DMS79 treated with DMSO at 0.1 percent for 48 hours (cell line): ENCODE measurements at regions not wholly inside any gene's neighbourhood (a gene's known extent, or its start where the extent isn't known, plus 50 kb on each side); places are given as distances from the start of the nearest gene placed in this dataset.
"Not testable (repeated sequence)": the region's sequence is repeated elsewhere in the genome, so short reads cannot be mapped to it uniquely, and the experiment has no call there.

Experiments
- DNase-seq: peaks from one replicate; lab custom pipeline; 2025; lab: John Stamatoyannopoulos, UW

- DNase-seq, result no peak
Observed at GRCh38 chr11:42840860-42841259, 470.9 kb upstream of the API5 start.

DNA sequence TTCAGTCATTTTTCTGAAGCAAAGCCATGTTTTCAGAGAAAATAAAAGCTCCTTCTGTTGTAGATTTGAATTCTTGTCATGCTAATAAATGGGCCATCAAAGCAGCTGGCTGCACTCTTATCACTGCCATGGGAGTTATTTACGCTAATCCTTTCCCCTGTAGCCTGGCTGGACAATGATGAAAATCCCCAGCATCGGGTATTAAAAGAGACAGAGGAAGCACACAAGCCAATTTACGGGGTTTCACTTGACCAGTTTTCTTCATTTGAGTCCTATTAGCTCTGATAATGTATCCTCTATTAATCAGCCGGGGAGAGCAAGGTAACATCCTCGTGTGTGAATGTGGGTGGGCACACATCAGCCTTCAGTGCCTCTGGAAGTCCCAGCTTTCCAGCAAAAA, 470.2 kb upstream of the API5 start:
- no peak for DNase-seq

DNA sequence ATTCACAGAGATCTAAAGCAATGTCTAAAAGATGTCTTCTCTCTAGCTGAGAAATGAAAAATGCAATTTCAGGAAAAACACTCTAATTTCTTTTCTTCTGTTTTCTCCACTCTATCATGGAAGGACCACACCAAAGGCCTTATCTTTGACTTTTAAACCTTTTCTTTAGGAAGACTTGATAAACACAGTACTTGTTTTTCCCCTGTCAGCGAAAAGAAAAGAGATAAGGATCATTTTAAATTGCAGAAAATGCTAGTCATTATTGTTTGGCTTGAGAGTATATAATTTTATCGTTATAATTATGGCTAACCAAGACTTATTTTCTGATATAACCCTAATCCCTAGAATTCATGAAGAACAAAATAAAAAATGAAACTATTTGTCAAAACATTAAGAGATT, 462.4 kb upstream of the API5 start:
- no peak for DNase-seq

DNA sequence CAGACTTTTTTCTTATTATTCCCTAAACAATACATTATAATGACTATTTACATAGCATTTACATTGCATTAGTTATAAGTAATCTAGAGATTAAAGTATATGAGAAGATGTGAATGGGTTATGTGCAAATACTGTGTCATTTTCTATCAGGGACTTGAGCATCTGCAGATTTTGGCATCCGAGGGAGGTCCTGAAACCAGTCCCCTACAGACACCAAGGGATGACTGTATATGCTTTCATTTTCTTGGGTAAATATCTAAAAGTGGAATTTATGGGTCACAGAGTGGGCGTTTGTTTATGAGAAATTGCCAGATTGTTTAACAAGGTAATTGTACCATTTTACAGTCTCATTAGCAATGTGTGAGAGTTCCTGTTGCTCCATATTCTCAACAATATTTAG, 454.5 kb upstream of the API5 start:
- DNase-seq, result no peak

- DNase-seq, result no peak
Observed at GRCh38 chr11:42870480-42870879, 441.3 kb upstream of the API5 start.

DNA sequence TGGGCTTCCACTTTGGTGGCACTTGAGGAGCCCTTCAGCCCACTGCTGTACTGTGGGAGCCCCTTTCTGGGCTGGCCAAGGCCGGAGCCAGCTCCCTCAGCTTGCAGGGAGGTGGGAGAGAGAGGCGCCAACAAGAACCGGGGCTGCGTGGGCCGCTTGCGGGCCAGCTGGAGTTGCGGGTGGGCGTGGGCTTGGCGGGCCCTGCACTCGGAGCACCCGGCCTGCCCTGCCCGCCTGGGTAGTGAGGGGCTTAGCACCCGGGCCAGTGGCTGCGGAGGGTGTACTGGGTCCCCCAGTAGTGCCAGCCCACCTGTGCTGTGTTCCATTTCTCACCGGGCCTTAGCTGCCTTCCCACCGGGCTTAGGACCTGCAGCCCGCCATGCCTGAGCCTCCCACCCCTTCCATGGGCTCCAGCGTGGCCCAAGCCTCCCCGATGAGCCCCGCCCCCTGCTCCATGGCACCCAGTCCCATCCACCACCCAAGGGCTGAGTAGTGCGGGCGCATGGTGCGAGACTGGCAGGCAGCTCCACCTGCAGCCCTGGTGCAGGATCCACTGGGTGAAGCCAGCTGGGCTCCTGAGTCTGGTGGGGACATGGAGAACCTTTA, 437.9 kb upstream of the API5 start:
- not testable (repeated sequence) for DNase-seq

- DNase-seq, result not testable (repeated sequence)
Observed at GRCh38 chr11:42881335-42881734, 430.5 kb upstream of the API5 start.

GRCh38 chr11:42890773-42891172, 421.0 kb upstream of the API5 start:
- no peak for DNase-seq

GRCh38 chr11:42901084-42901483, 410.7 kb upstream of the API5 start:
- DNase-seq, result no peak

DNA sequence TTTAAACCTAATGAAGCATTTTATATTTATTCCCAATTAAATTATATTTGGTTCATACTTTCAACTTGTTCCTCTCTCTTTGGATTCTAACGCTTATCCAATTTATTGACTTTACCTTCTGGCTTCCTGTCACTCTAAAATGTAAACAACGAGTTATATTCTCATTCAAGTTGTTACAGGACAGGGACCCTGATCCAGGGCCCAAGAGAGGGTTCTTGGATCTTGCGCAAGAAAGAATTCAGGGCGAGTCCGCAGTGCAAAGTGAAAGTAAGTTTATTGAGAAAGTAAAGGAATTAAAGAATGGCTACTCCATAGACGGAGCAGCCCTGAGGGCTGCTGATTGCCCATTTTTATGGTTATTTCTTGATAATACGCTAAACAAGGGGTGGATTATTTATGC, 405.6 kb upstream of the API5 start:
- DNase-seq, result no peak

DNA sequence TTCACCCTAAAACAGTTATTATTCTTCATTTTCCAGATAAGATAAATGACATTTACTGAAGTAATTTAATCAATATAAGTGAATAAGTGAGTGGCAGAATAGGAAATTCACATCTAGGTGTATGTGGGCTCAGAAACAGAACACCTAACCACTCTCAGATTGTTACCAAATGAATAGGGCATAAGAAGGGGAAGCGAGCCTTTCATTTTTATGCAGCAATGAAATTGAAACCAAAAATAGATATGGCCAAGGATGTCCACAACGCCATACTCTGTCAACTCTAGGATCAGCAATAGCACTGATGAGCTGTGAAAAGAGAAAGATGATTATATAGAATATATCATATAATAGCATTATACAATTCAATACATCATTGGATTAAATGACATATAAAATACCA, 398.1 kb upstream of the API5 start:
- DNase-seq, result no peak

- no peak for DNase-seq
Observed at GRCh38 chr11:42923651-42924050, 388.1 kb upstream of the API5 start.

DNA sequence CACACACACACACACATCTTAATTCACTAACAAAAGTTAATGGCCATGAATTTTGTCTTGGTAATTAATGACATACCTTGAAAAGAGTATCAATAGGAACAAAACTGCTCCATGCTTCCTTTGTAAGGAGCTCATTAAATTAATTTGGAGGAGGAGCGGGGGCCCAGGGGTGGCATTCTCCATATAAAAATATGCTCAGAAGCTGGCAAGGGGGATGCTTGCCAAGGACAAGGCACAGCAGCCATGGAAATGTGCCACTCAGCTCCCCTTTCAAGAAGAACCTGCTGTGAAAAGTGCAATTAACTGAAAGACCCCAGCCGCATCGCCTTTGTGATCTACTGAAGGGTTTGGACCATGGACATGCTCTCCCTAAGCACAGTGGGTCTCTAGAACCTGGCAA, 385.9 kb upstream of the API5 start:
- DNase-seq, result no peak

- no peak for DNase-seq
Observed at GRCh38 chr11:42947405-42947804, 364.4 kb upstream of the API5 start.

DNA sequence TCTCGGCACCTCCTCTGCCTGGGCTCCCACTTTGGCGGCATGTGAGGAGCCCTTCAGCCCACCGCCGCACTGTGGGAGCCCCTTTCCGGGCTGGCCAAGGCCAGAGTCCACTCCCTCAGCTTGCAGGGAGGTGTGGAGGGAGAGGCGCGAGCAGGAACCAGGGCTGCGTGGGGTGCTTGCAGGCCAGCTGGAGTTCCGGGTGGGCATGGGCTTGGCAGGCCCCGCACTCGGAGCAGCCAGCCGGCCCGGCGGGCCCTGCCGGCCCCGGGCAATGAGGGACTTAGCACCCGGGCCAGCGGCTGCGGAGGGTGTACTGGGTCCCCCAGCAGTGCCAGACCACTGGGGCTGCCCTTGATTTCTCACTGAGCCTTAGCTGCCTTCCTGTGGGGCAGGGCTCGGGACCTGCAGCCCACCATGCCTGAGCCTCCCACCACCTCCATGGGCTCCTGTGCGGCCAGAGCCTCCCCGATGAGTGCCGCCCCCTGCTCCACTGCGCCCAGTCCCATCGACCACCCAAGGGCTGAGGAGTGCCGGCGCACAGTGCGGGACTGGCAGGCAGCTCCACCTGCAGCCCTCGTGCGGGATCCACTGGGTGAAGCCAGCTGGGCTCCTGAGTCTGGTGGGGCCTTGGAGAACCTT, 361.9 kb upstream of the API5 start:
- DNase-seq, result not testable (repeated sequence)

- DNase-seq, result no peak
Observed at GRCh38 chr11:42951266-42951665, 360.5 kb upstream of the API5 start.

GRCh38 chr11:42957831-42958230, 354.0 kb upstream of the API5 start:
- DNase-seq, result no peak

GRCh38 chr11:42958635-42959034, 353.2 kb upstream of the API5 start:
- DNase-seq, result no peak

DNA sequence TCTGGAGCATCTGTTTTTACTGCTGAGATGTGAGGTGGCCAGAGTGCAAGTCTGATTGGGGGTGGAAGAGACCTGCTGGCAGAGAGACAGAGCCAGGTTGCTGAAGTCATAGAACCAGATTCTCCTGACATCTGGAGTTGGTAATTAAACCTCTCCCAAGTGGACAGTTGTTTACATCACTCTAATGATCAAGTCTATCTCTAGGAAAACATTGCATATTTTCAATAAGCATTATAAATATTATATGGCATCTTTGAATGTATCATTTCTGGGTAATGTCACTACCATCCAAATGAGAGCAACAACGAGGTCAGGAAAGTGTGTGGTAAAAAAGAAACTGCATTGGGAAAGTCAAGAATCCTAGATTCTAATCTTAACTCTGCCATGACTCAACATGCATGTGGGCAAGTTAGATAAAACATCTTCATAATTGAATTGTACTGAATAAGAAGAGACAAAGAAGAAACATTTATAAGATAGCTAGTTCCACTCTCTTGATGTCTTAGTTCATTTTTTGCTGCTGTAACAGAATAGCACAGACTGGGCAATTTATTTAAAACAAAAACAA, 351.2 kb upstream of the API5 start:
- no peak for DNase-seq

GRCh38 chr11:42967653-42968052, 344.1 kb upstream of the API5 start:
- DNase-seq, result no peak

GRCh38 chr11:42972741-42973140, 339.1 kb upstream of the API5 start:
- no peak for DNase-seq

DNA sequence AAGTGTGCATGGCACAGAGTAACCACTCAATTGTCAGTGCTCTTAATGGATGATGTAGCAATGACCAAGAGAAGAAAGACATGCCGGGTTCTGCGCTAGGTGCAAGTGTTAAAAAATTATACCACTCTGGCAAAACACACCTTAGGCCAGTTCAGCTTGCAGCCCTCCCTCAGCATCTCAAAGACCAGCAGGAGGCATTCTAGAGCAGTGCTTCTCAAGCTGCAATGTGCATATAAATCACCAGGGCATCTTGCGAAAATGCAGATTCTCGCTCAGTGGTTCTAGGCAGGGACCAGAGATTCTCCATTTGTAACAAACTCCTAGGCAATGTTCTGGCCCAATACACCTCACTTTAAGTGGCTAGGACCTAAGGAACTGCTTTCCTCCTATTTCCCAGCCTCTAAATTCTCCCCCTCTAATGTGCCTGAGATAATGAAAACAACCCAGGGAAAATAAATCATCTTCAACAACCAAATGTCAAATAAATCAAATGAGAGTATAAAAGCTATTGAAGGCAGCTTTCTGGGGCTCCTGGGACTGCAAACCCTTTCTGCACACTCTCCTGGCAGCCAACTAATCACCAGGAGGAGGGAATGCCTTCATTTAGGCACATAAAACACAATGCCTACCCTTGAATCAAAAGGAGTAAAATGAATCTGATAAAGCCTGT, 337.2 kb upstream of the API5 start:
- DNase-seq, result no peak

- no peak for DNase-seq
Observed at GRCh38 chr11:42975180-42975529, 336.6 kb upstream of the API5 start.
